ENCODE measurements at regions not wholly inside any gene's neighbourhood (a gene's known extent, or its start where the extent isn't known, plus 50 kb on each side); places are given as distances from the start of the nearest gene placed in this dataset.
"Not testable (repeated sequence)": the region's sequence is repeated elsewhere in the genome, so short reads cannot be mapped to it uniquely, and the experiment has no call there.

- DNase-seq (ENCODE audit: extremely low read depth in 1 of 2, low read depth in 1 of 2), result no peak
Observed at GRCh38 chr10:63901881-63902280, 380.7 kb downstream of the REEP3 start.

GRCh38 chr10:63910806-63911205 is 389.6 kb downstream of the REEP3 start:
- DNase-seq (ENCODE audit: extremely low read depth in 1 of 2, low read depth in 1 of 2), result no peak

- DNase-seq (ENCODE audit: extremely low read depth in 1 of 2, low read depth in 1 of 2), result no peak
Observed at GRCh38 chr10:63915240-63915639, 394.0 kb downstream of the REEP3 start.

DNA sequence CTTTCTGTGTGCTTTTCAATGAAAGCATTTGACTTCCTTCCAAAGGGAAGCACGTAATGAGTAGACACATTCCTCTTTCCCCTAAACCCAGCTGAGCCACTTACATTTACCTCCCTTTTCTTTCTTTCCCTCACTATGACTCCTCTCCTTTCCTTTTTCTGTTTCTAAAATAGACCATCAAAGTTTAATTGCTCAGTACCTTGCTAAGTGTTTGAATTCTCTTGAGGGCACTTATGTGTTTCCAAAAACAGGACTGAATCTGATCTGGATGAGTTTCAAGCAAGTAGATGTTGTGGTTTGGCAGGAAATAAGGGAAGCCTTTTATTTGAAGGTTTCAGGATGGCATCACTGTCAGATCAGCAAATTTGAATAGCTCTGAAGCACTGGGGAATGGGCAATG is 396.2 kb downstream of the REEP3 start:
- no peak for DNase-seq (ENCODE audit: extremely low read depth in 1 of 2, low read depth in 1 of 2)

DNA sequence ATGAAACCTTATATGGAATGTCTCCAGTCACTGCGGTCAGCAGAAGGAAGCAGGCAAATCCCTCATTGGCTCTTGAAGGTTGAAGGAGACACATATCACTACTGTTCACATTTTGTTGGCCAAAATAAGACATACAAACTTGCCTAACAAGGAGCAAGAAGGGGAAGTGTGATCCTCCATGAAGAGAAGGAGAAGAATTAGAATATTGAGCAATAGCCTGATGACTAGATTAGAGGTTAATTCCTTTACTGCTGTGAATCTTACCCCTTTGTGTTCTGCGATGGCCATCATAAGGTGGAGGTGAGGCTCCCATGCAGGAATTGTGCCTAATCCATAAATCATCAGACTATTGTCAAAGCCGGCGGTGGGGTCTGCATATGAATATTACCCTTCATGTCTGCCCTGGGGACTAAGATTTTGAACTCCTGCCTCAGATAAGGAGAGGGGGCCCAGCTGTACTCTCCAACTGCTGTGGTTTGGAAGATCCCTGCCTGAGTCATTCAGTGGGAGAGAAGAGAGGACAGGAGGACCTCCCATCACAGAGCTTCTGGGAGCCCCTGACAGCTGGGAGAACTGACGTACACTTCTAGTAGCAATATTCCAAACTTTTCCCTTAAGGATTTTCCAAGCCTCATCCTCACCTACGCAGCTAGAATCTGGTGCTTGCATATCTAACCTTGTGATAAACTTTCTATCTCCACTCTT is 398.5 kb downstream of the REEP3 start:
- DNase-seq (ENCODE audit: extremely low read depth in 1 of 2, low read depth in 1 of 2), result no peak

DNA sequence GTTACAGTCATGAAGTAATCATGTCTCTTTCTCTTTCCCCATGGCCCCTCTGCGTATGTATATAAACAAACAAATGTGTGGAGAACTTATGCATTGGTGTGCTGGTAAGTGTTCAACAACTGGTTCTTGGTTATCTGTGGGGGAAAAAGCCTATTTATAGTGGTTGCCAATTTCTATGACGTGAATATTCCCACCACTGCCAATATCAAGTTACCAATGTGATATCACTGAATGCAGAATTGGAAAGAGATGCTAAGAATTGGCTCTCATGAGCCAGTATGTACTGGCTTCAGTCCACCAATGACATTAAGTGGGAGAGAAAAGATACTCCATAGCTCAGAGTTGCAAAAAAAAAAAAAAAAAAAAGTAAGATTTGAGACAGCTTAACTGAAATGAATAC is 399.7 kb downstream of the REEP3 start:
- DNase-seq (ENCODE audit: extremely low read depth in 1 of 2, low read depth in 1 of 2), result no peak

- DNase-seq (ENCODE audit: extremely low read depth in 1 of 2, low read depth in 1 of 2), result no peak
Observed at GRCh38 chr10:63921908-63922467, 400.8 kb downstream of the REEP3 start.

- no peak for DNase-seq (ENCODE audit: extremely low read depth in 1 of 2, low read depth in 1 of 2)
Observed at GRCh38 chr10:63922468-63923284, 401.5 kb downstream of the REEP3 start.

GRCh38 chr10:63929831-63930467 is 408.7 kb downstream of the REEP3 start:
- no peak for DNase-seq (ENCODE audit: extremely low read depth in 1 of 2, low read depth in 1 of 2)

DNA sequence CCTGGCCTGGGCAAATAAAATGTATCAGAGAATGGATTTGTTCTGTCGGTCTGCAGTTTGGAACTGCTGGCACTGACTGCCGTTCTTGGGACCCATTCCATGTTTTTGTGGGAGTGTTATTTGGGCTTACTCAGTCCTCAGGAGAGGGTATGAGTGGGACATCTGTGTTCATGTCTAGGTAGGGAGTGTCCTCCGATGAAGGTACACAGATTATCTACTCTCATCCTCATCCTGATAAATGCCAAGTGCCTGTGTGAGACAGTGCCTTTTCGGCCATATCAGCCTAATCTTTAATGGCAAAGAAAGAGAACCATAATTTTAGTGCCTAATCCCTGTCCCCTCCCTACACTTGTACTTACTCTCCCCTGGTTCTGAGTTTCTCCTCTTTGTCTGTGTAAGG is 409.4 kb downstream of the REEP3 start:
- no peak for DNase-seq (ENCODE audit: extremely low read depth in 1 of 2, low read depth in 1 of 2)

- no peak for DNase-seq (ENCODE audit: extremely low read depth in 1 of 2, low read depth in 1 of 2)
Observed at GRCh38 chr10:63935705-63936104, 414.5 kb downstream of the REEP3 start.

GRCh38 chr10:63940277-63940922 is 419.2 kb downstream of the REEP3 start:
- DNase-seq (ENCODE audit: extremely low read depth in 1 of 2, low read depth in 1 of 2), result no peak

DNA sequence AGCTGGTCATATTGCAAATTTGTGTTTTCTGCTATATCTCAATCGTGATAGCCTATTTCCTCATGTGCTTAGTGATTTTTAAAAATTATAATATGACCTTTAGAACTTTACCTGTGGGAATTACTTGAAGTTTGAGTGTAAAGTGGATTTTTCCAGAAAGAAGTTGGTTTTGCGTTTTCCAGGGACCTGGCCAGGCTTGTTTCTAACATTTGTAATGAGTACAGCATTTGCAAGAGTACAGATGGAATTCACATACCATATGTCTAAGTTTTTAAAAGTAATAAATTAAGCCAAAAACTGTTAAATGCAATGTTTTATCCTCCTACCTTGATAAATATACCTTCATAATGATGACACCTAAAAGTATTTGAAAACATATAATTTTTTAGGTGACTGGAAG is 443.2 kb downstream of the REEP3 start:
- no peak for DNase-seq (ENCODE audit: extremely low read depth in 1 of 2, low read depth in 1 of 2)

DNA sequence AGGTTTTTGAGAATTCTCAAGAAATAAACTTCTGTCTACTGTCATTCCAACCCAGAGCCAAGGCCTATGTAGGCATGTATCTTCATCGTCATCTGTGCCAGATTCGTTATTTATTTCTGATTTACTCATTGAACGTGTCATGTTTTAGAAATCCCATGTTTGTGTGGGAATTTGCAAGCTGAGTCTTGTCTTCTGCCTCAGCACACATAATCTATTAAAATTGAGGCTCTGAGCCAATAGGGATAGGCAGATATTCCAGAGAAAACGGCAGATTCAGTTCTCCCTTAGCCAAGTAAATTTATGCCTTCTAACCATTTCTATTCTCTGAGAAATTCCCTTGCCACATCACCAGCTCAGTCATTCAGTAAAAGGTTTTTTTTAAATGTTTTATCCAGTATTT is 444.6 kb downstream of the REEP3 start:
- no peak for DNase-seq (ENCODE audit: extremely low read depth in 1 of 2, low read depth in 1 of 2)

DNA sequence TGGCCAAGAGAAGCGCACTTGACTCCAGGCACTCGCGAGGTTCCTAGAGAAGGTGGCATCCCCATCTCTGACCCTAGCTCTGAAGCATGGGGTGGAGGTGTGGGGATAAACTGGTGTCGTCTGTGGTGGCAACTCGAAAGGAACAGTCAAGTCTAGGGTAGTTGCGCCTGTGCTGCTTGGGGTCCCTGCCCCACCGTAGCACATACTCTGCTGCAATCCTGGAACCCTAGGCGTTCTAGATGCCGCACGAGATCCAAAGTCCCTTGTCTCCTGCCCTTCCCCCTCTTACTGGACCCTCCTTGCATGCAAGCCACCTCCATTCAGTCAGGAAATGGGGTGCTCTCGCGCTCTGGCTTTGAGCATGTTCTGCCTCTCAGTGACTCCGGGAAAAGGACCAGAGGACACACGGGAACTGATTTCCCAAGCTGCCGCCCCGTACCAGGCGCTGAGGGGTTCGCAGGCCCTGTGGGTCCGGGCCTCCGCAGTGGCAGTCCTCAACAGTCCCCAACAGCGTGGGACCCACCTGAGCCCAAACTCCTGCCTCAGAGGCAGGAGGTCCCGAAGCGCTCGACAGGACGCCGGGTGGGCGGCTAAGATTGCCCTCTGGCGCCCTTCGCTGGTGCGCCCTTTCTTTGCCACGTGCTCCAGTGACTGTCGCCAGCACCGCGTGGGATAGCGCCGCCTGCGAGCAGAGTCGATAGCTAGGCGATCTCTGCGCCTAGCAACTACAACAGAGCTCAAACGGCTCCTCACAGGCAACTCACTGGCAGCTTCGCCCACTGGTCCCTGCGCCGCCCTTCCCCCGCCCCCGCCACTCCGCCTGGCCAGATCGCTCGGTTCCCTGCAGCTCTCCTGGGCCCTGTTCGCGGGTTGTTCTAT is 452.0 kb downstream of the REEP3 start:
- DNase-seq (ENCODE audit: extremely low read depth in 1 of 2, low read depth in 1 of 2), result no peak

GRCh38 chr10:63976538-63976937 is 455.3 kb downstream of the REEP3 start:
- no peak for DNase-seq (ENCODE audit: extremely low read depth in 1 of 2, low read depth in 1 of 2)

GRCh38 chr10:63977329-63977923 is 456.2 kb downstream of the REEP3 start:
- no peak for DNase-seq (ENCODE audit: extremely low read depth in 1 of 2, low read depth in 1 of 2)

- DNase-seq (ENCODE audit: extremely low read depth in 1 of 2, low read depth in 1 of 2), result not testable (repeated sequence)
Observed at GRCh38 chr10:63980870-63981269, 459.7 kb downstream of the REEP3 start.

DNA sequence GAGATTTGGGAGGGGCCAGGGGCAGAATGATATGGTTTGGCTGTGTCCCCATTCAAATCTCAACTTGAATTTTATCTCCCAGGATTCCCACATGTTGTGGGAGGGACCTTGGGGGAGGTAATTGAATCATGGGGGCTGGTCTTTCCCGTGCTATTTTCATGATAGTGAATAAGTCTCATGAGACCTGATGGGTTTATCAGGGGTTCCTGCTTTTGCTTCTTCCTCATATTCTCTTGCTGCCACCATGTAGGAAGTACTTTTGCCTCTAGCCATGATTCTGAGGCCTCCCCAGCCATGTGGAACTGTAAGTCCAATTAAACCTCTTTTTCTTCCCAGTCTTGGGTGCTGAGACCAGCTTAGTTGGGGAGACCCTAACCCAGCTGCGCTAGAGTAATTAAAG is 462.9 kb downstream of the REEP3 start:
- not testable (repeated sequence) for DNase-seq (ENCODE audit: extremely low read depth in 1 of 2, low read depth in 1 of 2)

DNA sequence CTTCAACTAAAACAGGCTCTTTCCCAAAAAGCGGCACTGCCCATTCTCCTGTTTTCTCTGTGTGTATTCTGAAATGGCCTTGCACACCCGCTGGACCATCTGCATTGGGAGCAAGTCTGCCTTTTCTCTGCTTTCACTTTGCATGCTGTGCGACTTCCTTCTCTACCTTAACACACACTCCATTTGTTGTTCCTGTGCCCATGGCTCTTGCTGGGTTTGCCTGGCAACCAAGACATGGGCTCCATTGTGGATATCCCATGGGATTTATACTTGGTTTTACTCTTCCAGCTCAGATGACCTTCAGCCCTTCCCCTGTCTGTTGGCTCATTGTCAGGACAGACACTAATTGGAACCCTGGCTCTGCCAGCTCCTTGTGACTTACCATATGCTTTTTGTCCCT is 465.3 kb downstream of the REEP3 start:
- no peak for DNase-seq (ENCODE audit: extremely low read depth in 1 of 2, low read depth in 1 of 2)

Measured in activated CD8-positive, alpha-beta memory T cell treated with anti-CD3 and anti-CD28 coated beads for 1 hour (primary cell).